K562 (cell line): ENCODE measurements at regions not wholly inside any gene's neighbourhood (a gene's known extent, or its start where the extent isn't known, plus 50 kb on each side); places are given as distances from the start of the nearest gene placed in this dataset.

Source experiments
- ATAC-seq: fragments of 200-7000 bp; cut with Tn5 transposase; 3 replicates; pipeline ENCODE4 v1.9.1; 2020; ENCODE audit warnings: moderate library complexity
- BruUV-seq: library from RNA; stranded (reverse); fragments of 400-500 nt; replicated peaks from 2 replicates; lab custom pipeline; 2021; lab: Mats Ljungman, UMichigan
- CTCF ChIA-PET: fragments of 300-600 bp; formaldehyde crosslinking; extraction: SDS; loops from one replicate; lab custom pipeline; 2021; ENCODE audit warnings: low intra/inter-chr PET ratio; lab: Yijun Ruan, JAX
- POLR2A ChIA-PET: fragments of 300-600, 350-650 bp; sonication (Branson Sonifier 250); formaldehyde crosslinking; extraction: SDS; loops from one replicate; lab custom pipeline; 2021; ENCODE audit warnings: antibody characterized with exemption, inconsistent platforms; lab: Yijun Ruan, JAX
- DNase-seq, 4 experiments: peaks; one replicate each; pipeline versions ENCODE4 v3.0.0 to v3.0.0-alpha.2; 2011 to 2018; ENCODE audit warnings: low spot score in 3 of 4, mixed read lengths in 3 of 4; ENCODE audit errors: extremely low read depth in 1 of 4
- FAIRE-seq: peaks from 2 replicates; lab custom pipeline; 2011; peaks lifted over from hg19 to GRCh38; lab: Jason Lieb, UNC
- H2AFZ ChIP-seq: 2 replicates; pipeline ENCODE4 v1.6.0; 2011; ENCODE audit warnings: low read depth, low read length, control low read depth, inconsistent platforms
- H3K27ac ChIP-seq: fragments of 200-600 bp; 3 replicates; pipeline ENCODE4 v1.8.0; 2011; ENCODE audit warnings: low read depth, mild to moderate bottlenecking, control low read depth, inconsistent platforms, low read length, moderate library complexity, mixed read lengths; ENCODE audit errors: extremely low read depth
- H3K27me3 ChIP-seq, 2 experiments: fragments of 300-600 bp in 1 of 2; 2 replicates in 1 of 2; 3 replicates in 1 of 2; pipeline versions ENCODE4 v1.6.0 to v1.8.0; 2011; ENCODE audit warnings: inconsistent platforms in 2 of 2, low read length in 2 of 2, mild to moderate bottlenecking in 1 of 2, mixed read lengths in 1 of 2, moderate library complexity in 1 of 2; ENCODE audit not compliant: control insufficient read depth in 2 of 2, insufficient read depth in 2 of 2
- H3K36me3 ChIP-seq: fragments of 300-600 bp; 3 replicates; pipeline ENCODE4 v1.8.0; 2011; ENCODE audit warnings: mild to moderate bottlenecking, low read length, inconsistent platforms; ENCODE audit not compliant: control insufficient read depth, insufficient read depth
- H3K4me1 ChIP-seq, 2 experiments: fragments of 200-600 bp in 1 of 2; replicated peaks in 1 of 2; 2 replicates in 1 of 2; 3 replicates in 1 of 2; pipeline versions ENCODE4 v1.5.1 to v1.8.0; 2011; ENCODE audit warnings: inconsistent platforms in 2 of 2, low read length in 2 of 2, mild to moderate bottlenecking in 1 of 2, mixed read lengths in 1 of 2, moderate library complexity in 1 of 2; ENCODE audit not compliant: control insufficient read depth in 2 of 2, insufficient read depth in 2 of 2
- H3K4me2 ChIP-seq: 2 replicates; pipeline ENCODE4 v1.6.1; 2011; ENCODE audit warnings: low read length, control low read depth, inconsistent platforms, mixed read lengths; ENCODE audit not compliant: insufficient read depth
- H3K4me3 ChIP-seq: fragments of 200-600 bp; sonication (generic), shearing (Covaris generic); 2 replicates; pipeline ENCODE4 v1.5.1; 2016; ENCODE audit warnings: control low read depth, inconsistent platforms
- H3K79me2 ChIP-seq: fragments of 200-600 bp; 3 replicates; pipeline ENCODE4 v1.8.0; 2011; ENCODE audit warnings: low read length, inconsistent platforms; ENCODE audit not compliant: control insufficient read depth, insufficient read depth
- H3K9ac ChIP-seq, 2 experiments: 2 replicates each; pipeline versions ENCODE4 v1.6.0 to v1.6.1; 2011; ENCODE audit warnings: low read depth in 2 of 2, low read length in 2 of 2, control low read depth in 1 of 2, inconsistent platforms in 1 of 2, mild to moderate bottlenecking in 1 of 2, mixed read lengths in 1 of 2; ENCODE audit not compliant: insufficient read depth in 1 of 2
- H3K9me1 ChIP-seq: one replicate; pipeline ENCODE4 v1.6.0; 2011; ENCODE audit warnings: inconsistent platforms, mild to moderate bottlenecking, low read length, moderate library complexity; ENCODE audit not compliant: control insufficient read depth, insufficient read depth
- H3K9me3 ChIP-seq: replicated peaks from 2 replicates; pipeline ENCODE4 v1.5.1; 2011; ENCODE audit warnings: low read depth, low read length, inconsistent platforms; ENCODE audit not compliant: control insufficient read depth, insufficient read depth
- H4K20me1 ChIP-seq: replicated peaks from 2 replicates; pipeline ENCODE4 v1.6.1; 2011; ENCODE audit warnings: low read length, inconsistent platforms, mixed read lengths; ENCODE audit not compliant: control insufficient read depth, insufficient read depth
- ATF3 ChIP-seq, 2 experiments: fragments of 450-650 bp in 1 of 2; sonication (generic) in 1 of 2; formaldehyde crosslinking in 1 of 2; IDR thresholded peaks in 1 of 2; conservative IDR thresholded peaks in 1 of 2; 2 replicates each; pipeline versions ENCODE4 v1.6.1 to v1.8.1; 2016 to 2023; ENCODE audit warnings: mild to moderate bottlenecking in 2 of 2, moderate library complexity in 2 of 2, inconsistent platforms in 1 of 2, missing genetic modification reagents in 1 of 2
- CBX3 ChIP-seq, 2 experiments: IDR thresholded peaks; 1 replicate in 1 of 2; 2 replicates in 1 of 2; pipeline ENCODE4 v1.6.1; 2012; ENCODE audit warnings: inconsistent platforms in 2 of 2, low read length in 2 of 2, borderline replicate concordance in 1 of 2, control low read depth in 1 of 2
- CREBBP ChIP-seq: IDR thresholded peaks from one replicate; pipeline ENCODE4 v1.6.1; 2012; ENCODE audit warnings: low read depth, mild to moderate bottlenecking, control low read depth, inconsistent platforms, low read length
- FOXJ2 ChIP-seq: fragments of 200-800 bp; sonication (Bioruptor generic); IDR thresholded peaks from 2 replicates; pipeline ENCODE4 v1.6.1; 2016; ENCODE audit warnings: missing genetic modification characterization, missing compliant biosample characterization
- GTF2E2 ChIP-seq: fragments of 200-800 bp; sonication (Bioruptor generic); IDR thresholded peaks from 2 replicates; pipeline ENCODE4 v1.6.1; 2016; ENCODE audit warnings: missing genetic modification characterization, missing compliant biosample characterization
- HMG20A ChIP-seq: fragments of 450-650 bp; formaldehyde crosslinking; conservative IDR thresholded peaks from 2 replicates; pipeline ENCODE4 v1.4.0; 2020; ENCODE audit warnings: mild to moderate bottlenecking, mixed read lengths
- IRF9 ChIP-seq: fragments of 450-650 bp; IDR thresholded peaks from 2 replicates; pipeline ENCODE4 v1.6.1; 2016; ENCODE audit warnings: missing biosample characterization, missing genetic modification characterization
- NBN ChIP-seq: fragments of 450-650 bp; IDR thresholded peaks from 2 replicates; pipeline ENCODE4 v1.6.1; 2016; ENCODE audit warnings: low read depth, mild to moderate bottlenecking
- POLR3A ChIP-seq: IDR thresholded peaks from 2 replicates; pipeline ENCODE4 v1.6.1; 2011; ENCODE audit warnings: borderline replicate concordance, mild to moderate bottlenecking, moderate library complexity; ENCODE audit not compliant: insufficient read length, insufficient read depth; ENCODE audit errors: extremely low read depth
- PYGO2 ChIP-seq: fragments of 450-650 bp; IDR thresholded peaks from 2 replicates; pipeline ENCODE4 v1.6.1; 2016; ENCODE audit warnings: mild to moderate bottlenecking, missing genetic modification characterization, moderate library complexity, missing compliant biosample characterization
- ZNF384 ChIP-seq: IDR thresholded peaks from 2 replicates; pipeline ENCODE4 v1.6.1; 2012; ENCODE audit warnings: low read depth, low read length, improper control_type of control experiment
- ZNF57 ChIP-seq: fragments of 450-650 bp; formaldehyde crosslinking; IDR thresholded peaks from 2 replicates; pipeline ENCODE4 v1.4.0; 2020; ENCODE audit warnings: mild to moderate bottlenecking, moderate library complexity
- WGBS: fragments of 100-300 bp; shearing (Covaris generic); methylation state at CpG from one replicate; pipeline ENCODE4 v1.1.6; 2016; ENCODE audit warnings: low coverage, mixed read lengths; ENCODE audit not compliant: insufficient coverage; ENCODE audit errors: missing lambda C conversion rate; 5-methylcytosine and 5-hydroxymethylcytosine counted together
- in situ Hi-C: fragments of 300-500 bp; cut with MboI; formaldehyde crosslinking; loops from 4 replicates; pipeline ENCODE4 v1.15.0; 2018; ENCODE audit warnings: inconsistent platforms, mixed read lengths
- intact Hi-C: fragments of 100-400 bp; cut with micrococcal nuclease; formaldehyde crosslinking; loops from 2 replicates; pipeline ENCODE4 v1.14.2; 2022

DNA sequence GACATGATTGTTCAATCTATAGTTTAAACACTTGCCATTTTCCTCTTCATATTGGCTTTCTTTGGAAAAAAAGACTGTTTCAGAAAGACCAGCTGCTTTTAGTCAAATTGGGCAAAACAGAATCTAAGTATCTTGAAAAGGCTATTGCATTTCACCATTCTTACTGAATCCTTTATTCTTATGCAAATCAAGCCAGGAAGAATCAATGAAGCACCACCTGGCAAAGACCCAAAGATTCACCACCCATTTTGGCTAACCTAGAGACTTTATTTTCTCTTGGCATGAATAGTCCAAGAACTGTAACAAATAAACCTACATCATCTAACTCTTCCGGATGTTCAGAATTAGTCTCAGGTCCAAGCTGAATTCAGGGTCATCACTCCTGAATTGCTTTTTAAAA, 71.3 kb upstream of the EYA4 start:
- 0% methylated on average over 1 of the region's 1 CpG for WGBS
- no peaks in the 10 kb centered on the region for H3K27me3 ChIP-seq

More for the DNA sequence above, 71.3 kb upstream of the EYA4 start:
- Histone ChIP-seq H3K27ac (no peak overlapping the region), H2AFZ (no peak overlapping the region), H3K9me1 (no peaks in the 10 kb centered on the region), H3K4me1 (no peaks in the 10 kb centered on the region), H3K4me2 (no peak overlapping the region), H4K20me1 (no peaks in the 10 kb centered on the region), H3K36me3 (no peaks in the 10 kb centered on the region), H3K9ac (no peak overlapping the region), H3K4me3 (no peak overlapping the region), H3K9me3 (no peaks in the 10 kb centered on the region; the same call in 1 of the 2 replicates), H3K79me2 (no peaks in the 10 kb centered on the region)
- in situ Hi-C loops (loop anchor here (25.0 kb wide), 1 partner anchor 917 kb away; no protein-coding TSS in a partner anchor), intact Hi-C loops (no loop called here)
- DNase-seq (no peak), ATAC-seq (no peak), FAIRE-seq (no peak)
- POLR2A ChIA-PET = no interaction called here
- CTCF ChIA-PET = no interaction called here
- BruUV-seq = no TSS peak
- TF ChIP-seq CBX3 (IDR thresholded peaks at IDR 0.05; ENCODE audit: borderline replicate concordance in 1 of 2, low read length in 2 of 2) (no peak), CREBBP (no peak), GTF2E2 (tag) (no peak), IRF9 (no peak), NBN (no peak), POLR3A (no peak), PYGO2 (tag) (no peak), FOXJ2 (tag) (no peak), ZNF57 (CRISPR knock-in tag) (no peak), ZNF384 (no peak), ATF3 (IDR thresholded peaks at IDR 0.05) (no peak), ATF3 (CRISPR knock-in tag; conservative IDR thresholded peaks at IDR 0.05) (no peak), HMG20A (CRISPR knock-in tag) (no peak)
